Medulla oblongata (tissue), 1 donor: ENCODE measurements at regions not wholly inside any gene's neighbourhood (a gene's known extent, or its start where the extent isn't known, plus 50 kb on each side); places are given as distances from the start of the nearest gene placed in this dataset.
"Not testable (repeated sequence)": the region's sequence is repeated elsewhere in the genome, so short reads cannot be mapped to it uniquely, and the experiment has no call there.

Source experiments
- DNase-seq: peaks from one replicate; pipeline ENCODE4 v3.0.0-alpha.2; 2015; ENCODE audit errors: extremely low spot score

GRCh38 chr5:87195616-87196015, 72.1 kb upstream of the RASA1 start:
- no peak for DNase-seq

- DNase-seq: no peak
Observed at GRCh38 chr5:87198010-87198409, 69.7 kb upstream of the RASA1 start.

GRCh38 chr5:87199246-87199645, 68.4 kb upstream of the RASA1 start:
- DNase-seq: not testable (repeated sequence)

- not testable (repeated sequence) for DNase-seq
Observed at GRCh38 chr5:87199704-87200103, 68.0 kb upstream of the RASA1 start.

- no peak for DNase-seq
Observed at GRCh38 chr5:87210076-87210475, 57.6 kb upstream of the RASA1 start.

GRCh38 chr5:87210743-87211142, 56.9 kb upstream of the RASA1 start:
- DNase-seq: no peak

DNA sequence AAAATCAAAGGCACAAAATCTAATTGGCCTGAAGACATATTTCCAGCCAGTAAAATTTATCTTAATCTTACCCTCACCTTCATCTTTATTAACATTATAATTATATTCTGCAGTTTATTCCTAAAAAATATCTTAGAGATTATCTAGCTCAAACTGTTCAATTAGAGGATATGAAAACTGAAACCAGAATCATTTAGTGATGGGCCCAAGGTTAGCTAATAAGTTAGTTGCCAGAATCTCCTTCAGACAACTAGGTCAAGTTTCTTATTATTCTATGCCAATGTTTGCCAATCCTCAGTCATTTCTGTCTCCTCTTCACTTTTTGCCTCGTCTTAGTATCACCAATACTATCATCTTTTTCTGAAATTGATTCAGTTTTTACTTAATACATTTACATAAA, 56.0 kb upstream of the RASA1 start:
- DNase-seq: no peak

DNA sequence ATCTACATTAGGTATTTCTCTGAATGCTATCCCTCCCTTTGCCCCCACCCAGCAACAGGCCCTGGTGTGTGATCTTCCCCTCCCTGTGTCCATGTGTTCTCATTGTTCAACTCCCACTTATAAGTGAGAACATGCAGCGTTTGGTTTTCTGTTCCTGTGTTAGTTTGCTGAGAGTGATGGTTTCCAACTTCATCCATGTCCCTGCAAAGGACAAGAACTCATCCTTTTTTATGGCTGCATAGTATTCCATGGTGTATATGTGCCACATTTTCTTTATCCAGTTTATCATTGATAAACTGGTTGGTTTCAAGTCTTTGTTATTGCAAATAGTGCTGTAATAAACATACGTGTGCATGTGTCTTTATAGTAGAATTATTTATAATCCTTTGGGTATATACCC, 55.5 kb upstream of the RASA1 start:
- DNase-seq: not testable (repeated sequence)

DNA sequence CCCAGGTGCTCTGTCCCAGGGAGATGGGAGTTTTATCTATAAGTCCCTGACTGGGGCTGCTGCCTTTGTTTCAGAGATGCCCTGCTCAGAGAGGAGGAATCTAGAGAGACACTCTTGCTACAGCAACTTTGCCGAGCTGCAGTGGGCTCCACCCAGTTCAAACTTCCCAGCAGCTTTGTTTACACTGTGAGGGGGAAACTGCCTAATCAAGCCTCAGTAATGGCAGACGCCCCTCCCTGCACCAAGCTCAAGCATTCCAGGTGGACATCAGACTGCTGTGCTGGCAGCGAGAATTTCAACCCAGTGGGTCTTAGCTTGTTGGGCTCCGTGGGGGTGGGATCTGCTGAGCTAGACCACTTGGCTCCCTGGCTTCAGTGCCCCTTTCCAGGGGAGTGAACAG, 50.2 kb upstream of the RASA1 start:
- DNase-seq: not testable (repeated sequence)
